HL-60/S4 (cell line): ENCODE measurements at regions not wholly inside any gene's neighbourhood (a gene's known extent, or its start where the extent isn't known, plus 50 kb on each side); places are given as distances from the start of the nearest gene placed in this dataset.
"Not testable (repeated sequence)": the region's sequence is repeated elsewhere in the genome, so short reads cannot be mapped to it uniquely, and the experiment has no call there.

ENCODE experiments used
- in situ Hi-C: fragments of 300-500 bp; cut with MboI; formaldehyde crosslinking; loops from 2 replicates; pipeline ENCODE4 v1.14.3; 2022; ENCODE audit warnings: low sequenced_read_pairs

GRCh38 chr10:70987396-70988130 lies 99.2 kb upstream of the PCBD1 start:
- in situ Hi-C loops, result no loop called here

- in situ Hi-C loops, result not testable (repeated sequence)
These were observed 101.8 kb upstream of the PCBD1 start for GRCh38 chr10:70990156-70990555.

DNA sequence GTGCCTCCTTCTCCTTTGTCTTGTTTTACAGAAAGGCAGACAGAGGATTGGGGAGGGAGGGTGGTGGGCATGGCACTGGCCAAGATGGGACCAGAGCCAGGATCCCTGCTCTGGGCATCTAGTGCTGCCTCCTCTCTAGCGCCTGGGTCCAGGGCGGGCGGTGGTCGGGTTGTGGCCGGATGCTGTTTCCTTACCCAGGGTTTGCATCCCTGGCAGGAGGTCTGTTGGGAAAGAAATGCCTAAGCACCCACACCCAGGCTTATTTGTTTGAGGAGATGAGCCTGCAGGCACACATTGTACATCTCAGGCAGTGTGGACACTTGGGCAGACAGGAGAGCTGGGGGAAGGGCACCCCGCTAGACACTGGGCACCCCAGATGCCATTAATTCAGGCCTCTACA lies 102.3 kb upstream of the PCBD1 start:
- in situ Hi-C loops, result no loop called here

GRCh38 chr10:70991140-70992124 lies 103.1 kb upstream of the PCBD1 start:
- in situ Hi-C loops, result no loop called here

DNA sequence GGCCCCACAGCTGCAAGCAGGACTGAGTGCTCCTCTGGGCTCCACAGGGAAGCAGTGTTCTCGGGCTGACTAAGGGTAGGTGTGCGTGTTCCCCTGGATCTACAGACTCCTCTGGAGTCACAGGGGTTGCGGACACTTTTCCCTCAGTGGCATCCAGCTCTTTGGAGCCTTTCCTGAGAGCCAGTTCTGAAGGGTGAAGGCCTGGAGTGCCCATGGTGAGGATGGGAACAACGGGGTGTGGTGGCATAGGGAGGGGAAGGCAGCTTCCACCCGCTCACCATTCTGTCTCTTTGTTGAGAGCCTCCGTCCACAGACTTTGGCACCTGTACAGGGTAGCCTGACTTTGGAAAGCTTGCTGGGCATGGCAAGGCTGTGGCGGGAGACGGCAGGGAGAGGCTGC lies 104.1 kb upstream of the PCBD1 start:
- in situ Hi-C loops, result no loop called here

DNA sequence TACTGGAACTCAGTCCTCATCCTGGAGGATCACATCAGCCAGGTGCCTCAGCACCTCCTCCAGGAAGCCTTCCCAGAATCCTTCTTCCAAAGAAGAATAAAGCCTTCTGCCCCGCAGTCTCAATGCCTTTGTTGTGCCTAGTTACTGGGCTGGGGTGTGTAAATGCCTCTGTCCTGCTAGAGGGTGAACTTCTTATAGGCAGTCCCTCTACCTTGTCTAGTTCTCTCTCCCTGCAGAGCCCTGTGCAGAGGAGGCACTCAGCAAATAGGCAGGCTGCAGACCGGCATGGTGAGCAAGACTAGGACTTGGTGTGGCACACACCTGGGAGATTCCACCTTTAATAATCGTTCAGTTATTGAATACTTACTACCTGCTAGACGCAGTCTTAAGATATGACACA lies 104.7 kb upstream of the PCBD1 start:
- in situ Hi-C loops, result no loop called here

GRCh38 chr10:70996549-70996948 lies 108.2 kb upstream of the PCBD1 start:
- in situ Hi-C loops, result no loop called here

GRCh38 chr10:70997236-70997635 lies 108.9 kb upstream of the PCBD1 start:
- in situ Hi-C loops, result no loop called here

- in situ Hi-C loops, result no loop called here
These were observed 109.7 kb upstream of the PCBD1 start for GRCh38 chr10:70998086-70998485.

GRCh38 chr10:71001470-71001869 lies 113.1 kb upstream of the PCBD1 start:
- in situ Hi-C loops, result no loop called here

DNA sequence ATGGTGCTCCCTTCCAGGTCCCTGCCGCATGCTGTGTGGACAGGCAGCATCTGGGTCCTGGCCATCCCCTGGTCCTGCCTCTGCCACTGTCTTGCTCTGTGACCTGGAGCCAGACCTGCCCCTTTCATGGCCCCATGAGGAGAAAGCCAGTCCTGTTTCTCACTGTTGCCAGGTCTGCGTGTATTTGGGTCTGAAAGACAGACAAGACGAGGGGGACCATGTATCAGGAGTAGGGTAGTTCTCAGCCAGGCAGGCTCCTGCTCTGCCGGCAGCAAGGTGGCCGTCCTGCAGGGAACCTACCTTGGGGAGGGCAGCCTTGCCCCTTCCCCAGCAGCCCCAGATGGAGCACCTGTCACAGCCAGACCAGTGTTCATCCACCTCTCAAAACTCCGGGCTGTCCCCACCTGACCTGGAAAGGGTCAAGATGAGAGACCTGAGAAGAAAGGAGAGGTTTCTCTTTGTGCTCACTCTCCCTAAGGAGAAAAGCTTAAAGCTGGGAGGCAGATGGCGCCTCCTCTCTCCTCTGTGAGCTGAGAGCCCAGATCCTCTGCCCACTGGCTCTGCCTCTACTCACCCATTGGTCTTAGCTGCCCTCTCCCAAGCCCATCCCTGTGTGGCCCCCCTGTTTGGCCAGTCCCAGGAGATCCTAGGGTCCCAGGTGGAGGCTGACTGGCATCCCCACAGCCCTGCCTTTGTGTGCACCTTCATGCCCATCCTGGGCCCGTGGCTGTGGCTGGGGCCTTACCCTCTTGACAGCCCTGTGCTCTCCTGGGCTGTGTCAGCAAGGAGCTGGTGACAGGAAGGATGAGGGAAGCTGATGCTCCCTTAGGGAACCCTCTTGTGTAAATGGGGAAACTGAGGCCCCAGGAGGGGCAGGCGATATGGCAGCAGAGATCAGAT lies 116.1 kb upstream of the PCBD1 start:
- in situ Hi-C loops, result no loop called here

DNA sequence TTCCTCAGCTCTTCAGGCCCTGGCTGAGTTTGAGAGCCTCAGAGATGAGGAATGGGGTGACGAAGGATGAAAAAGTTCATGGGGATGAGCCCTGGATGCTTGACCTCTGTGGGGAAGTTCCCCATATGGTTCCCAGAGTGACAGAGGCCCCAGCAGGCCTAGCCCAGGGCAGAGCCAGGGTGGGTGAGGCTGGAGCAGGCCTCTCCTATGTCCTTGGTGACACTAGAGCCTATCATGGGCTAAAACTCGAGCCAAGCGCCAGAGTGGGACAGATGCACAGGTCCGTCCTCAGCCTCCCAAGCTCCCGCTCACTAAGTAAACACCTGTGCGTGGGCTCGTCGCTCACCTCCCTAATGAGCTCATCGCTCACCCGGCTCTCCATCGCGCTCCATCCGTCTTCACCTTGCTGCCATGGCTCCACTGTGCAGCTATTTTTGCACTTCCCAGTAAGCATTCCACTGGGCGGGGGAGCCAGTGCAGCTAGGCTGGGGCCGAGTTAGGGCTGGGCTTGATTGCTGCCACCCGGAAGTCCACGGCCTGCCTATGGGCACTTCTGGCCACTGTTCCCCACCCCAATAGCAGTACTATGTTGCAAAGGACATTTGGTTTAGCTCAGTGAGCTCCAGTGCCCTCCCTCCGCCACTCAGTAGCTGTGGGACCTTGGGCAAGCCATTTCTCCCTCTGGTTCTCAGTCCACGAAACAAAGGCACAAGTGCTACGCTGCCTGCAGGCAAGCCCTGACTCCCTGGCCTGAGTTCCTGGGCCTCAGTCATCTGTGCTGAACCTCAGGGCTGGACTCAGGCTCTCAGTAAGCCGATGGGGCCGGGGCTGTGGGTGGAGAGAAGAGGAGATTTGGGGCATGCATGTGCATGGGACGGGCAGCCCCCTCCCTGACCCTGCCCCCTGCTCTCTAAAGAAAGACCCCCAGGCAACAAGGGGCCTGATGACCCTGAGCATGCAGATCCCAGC lies 117.3 kb upstream of the PCBD1 start:
- in situ Hi-C loops, result no loop called here

DNA sequence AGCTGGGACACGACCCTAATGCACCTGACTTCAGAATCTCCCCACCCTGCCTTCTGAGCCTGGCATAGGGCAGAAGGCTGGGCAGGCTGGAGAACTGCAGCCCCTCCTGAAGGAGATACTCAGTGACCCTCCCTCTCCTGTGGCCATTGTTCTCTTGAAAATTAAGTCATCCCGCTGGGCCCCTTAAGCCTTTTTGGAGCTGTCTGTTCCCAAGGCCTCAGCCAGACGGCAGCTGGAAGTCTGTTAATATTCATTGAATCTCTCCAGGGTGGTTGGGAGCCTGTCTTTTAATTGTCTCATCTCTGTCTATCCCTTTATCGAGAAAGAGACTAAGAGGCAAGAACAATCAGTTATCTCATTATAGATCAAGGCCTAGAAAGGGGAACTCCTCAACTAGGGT lies 118.1 kb upstream of the PCBD1 start:
- in situ Hi-C loops, result no loop called here

- in situ Hi-C loops, result no loop called here
These were observed 119.2 kb upstream of the PCBD1 start for GRCh38 chr10:71007516-71007915.

DNA sequence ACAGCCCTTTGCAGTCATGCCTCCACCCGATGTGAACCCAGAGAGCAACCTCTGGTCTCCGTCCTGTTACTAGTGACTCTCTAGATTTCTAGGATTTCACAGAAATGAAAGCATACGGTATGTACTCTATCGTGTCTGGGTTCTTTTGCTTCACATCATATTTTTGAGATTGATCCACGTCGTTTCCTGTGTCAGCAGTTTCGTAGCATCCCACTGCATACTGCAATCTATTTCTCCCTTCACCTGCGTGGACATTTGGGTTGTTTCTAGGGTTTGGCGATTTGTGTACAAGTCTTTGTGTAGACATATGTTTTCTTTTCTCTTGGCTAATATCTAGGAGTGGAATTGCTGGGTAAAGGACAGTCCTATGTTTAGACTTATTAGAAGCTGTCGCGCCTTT lies 119.8 kb upstream of the PCBD1 start:
- in situ Hi-C loops, result no loop called here

- in situ Hi-C loops, result no loop called here
These were observed 120.8 kb upstream of the PCBD1 start for GRCh38 chr10:71009126-71009525.

DNA sequence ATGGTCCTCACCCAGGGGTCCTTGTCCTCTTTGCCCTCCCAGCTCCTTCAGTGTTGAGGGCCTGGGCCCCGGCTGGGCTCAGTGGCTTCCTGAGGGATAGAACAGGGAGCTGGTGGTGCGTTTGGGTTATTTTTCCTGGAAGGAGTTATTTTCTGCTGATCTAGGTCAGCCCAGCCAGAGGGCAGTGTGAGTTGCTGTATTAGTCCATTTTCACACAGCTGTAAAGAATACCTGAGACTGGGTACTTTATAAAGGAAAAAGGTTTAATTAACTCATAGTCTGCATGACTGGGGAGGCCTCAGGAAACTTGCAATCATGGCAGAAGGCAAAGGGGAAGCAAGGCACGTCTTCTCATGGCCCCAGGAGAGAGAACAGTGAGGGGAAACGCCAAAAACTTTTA lies 122.4 kb upstream of the PCBD1 start:
- in situ Hi-C loops, result no loop called here

DNA sequence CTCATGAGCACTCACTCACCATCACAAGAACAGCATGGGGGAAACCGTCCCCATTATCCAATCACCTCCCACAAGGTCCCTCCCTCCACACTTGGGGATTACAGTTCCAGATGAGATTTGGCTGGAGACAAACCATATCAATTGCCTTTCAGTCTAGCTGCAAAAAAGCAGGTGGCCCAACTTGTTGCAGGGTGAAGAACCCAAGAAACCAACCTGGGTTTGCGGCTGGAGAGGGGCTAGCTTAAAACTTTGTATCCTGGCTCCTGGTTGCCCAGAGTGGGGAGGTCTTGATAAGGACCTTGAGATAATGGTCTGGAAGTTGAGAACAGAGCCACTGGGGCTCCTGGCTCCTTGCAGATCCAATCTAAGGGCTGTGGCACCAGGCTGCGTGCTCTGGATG lies 122.8 kb upstream of the PCBD1 start:
- in situ Hi-C loops, result no loop called here

DNA sequence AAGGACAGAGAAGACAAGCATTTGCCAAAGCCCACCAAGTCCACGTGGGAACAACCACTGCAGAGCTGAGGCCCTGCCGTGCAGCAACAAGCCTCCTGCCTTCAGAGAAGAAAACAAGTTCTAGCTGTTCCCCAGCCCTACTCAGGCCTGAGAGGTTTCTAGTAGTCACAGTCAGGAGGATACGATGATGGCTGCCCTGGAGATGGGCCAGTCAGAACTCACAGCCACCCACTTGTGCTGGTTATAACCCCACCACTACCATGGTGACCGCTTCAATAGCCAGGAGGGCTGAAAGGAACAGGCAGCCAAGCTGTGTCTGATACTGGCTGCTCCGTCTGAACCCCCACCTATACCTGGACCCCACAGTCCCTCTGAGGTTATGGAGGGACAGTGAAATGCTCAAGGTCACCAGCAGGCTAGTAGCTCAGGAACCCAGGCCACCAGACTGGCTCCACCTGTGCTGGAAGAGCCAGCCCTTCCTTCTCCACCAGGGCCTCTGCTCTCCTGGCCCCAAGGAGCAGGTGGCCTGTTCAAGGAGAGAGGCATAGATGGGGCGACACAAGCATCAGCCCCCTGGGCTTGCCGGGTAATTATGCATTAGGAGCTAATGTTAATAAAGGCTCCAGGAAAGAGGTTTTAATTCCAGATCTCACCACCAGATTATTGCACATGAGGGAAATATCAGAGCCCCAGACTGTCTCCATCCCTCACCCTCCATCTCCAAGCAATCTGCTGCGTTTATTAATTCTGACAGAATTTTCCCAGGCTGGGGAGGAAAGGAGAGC lies 125.8 kb upstream of the PCBD1 start:
- in situ Hi-C loops, result no loop called here
